Activated naive CD4-positive, alpha-beta T cell treated with anti-CD3 and anti-CD28 coated beads, Interleukin-2, amount 50 U/mL, for 16 hours (primary cell): ENCODE measurements at regions not wholly inside any gene's neighbourhood (a gene's known extent, or its start where the extent isn't known, plus 50 kb on each side); places are given as distances from the start of the nearest gene placed in this dataset.

Source experiments
- DNase-seq: peaks from one replicate; pipeline ENCODE4 v3.0.0-alpha.2; 2020

DNA sequence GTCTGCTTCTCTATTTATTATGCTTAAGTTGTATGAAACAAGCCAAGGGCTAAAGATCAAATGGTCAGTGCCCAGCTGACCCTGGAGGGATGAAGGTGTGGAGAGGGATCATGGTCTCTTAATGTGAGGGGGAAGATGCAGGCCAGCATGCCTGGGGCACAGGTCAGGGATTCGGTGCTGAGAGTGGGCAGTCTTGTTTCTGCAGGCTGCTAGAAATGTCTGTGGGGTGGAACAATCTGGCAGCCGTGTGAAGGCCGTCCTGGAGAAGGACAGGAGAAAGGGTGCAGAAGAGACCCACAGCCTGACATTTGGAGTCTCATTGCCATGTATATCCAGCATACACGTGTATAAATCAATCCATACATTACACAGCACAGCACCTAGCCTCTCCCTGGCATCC lies 258.3 kb upstream of the MOCS1 start:
- DNase-seq = no peak

DNA sequence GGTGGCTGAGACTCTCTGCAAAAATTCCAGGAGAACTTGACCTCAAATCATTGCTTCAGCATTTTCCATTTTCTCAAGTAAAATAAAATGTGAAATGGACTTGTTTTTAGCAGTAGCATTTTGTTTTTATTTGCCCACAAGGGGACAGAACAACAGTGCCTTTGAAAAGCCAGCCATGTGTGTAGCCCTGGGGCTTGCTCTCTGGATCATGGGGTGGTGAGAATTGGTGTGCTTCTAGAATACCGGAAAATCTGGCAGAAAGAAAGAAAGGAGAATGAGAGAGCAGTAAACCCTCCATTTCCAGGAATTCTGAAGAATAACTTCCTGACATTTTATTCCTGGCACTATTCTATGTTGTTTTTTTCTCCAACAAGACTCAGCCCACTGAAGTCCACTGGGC lies 254.7 kb upstream of the MOCS1 start:
- no peak for DNase-seq

DNA sequence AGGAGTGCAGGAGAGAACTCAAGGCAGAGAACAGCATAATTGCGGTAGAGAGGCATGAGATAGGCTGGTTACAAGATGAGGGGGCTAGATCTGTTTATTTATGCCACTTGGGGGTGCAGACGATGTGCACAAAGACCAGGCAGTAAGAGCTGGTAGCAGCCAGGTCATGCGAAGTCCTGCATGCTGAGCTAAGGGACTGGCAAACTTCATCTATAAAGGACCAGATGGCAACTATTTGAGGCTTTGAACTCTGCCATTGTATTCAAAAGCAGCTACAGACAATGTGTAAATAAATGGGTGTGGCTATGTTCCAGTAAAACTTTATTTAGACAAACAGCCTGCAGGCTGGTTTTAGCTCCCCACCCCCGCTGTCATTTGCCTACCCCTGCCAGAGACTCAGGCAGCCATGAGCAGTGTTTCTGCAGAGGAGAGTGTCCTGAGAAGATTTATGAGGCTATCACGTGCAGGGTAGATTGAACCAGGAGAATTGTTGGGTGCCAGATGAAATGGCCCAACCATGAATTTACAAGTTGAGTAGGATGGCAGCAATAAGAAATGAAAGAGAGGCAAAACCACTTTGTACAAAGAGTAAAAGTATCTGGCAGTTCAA lies 253.4 kb upstream of the MOCS1 start:
- no peak for DNase-seq

DNA sequence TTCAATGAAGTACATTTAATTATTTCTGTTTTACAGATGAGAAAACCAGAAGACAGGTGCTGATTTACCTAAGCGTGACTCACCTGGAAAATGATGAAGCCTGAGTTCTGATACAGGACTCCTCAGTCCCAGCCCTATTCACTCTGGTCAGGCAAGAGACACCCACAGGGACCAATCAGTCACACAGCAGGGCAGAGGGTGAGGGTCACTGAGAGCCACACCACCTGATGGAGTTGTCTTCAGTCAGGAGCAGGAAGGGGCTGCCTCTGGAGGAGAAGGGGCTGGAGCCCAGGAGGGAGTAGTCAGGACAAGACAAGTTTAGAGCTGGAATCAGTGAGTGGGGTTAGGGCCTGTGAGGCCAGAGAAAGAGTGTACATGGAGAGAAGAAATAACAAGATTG lies 251.2 kb upstream of the MOCS1 start:
- no peak for DNase-seq

DNA sequence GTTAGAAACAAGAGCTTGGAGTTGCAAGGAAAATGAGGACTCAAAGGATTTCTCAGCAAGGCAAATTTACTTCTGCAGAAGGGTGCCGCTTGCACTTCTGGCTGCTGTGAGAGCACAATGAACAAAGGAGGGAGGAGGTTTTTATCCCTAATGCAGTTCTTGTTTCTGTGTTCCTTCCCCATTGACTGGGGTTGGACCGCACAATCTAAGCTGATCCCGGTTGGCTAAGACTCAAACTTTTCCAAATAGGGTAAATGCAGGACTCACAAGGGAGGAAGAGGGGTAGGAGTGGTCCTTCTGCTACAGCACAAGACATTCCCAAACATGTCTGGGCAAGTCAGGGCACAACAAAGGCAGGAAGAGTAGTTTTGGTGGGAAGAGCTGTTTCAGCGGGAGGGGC lies 249.6 kb upstream of the MOCS1 start:
- no peak for DNase-seq

DNA sequence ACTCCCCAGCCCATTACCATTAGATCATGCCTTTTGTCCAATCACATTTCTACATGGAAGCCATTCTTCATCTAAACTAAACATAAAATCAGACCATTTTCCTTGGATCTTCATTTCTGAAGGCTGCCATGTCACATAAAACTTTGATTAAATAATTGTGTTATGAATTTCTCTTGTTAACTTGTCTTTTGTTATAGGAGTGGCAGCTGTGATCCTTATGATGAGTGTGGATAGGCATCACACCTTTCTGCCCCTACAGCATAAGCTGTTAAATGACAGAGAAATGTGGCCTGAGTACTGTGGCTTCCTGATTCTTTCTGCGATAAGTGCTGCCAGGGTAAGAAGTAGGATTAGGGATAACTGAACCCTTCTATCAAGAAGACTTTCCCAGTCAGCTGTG lies 247.1 kb upstream of the MOCS1 start:
- no peak for DNase-seq

DNA sequence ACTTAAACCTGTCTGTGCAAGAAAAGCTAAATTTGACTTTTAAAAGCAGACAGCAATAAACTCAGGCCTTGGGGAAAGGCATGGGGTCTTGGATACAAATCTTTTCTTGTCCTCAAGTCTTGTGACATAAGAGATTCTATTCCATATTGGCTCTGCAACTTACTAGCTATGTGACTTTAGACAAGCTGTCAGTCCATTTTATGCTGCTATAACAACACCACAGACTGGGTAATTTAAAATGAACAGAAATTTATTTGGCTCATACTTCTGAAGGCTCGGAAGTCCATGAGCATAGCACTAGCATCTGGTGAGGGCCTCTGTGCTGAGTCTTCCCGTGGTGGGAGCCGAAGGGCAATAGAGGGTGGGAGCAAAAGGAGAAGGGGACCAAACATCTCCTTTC lies 246.0 kb upstream of the MOCS1 start:
- DNase-seq = no peak

DNA sequence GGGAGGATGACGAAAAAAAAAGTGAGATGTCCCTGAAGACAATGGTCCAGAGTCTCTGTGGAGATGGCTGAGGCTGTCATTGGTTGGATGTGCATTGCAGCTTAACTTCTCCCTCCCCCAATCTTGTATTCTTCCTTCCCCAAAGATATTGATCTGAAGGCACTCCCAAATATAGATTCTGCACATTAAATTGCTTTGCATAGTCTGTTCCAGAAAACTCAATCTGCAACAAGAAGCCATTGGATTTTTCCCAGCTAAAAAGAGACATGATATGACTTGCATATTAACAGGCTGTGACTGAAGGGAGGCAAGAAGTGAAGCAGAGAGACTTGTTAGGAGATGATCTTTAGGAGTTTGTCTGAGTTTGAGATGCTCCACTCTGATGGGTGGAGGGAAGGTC lies 245.2 kb upstream of the MOCS1 start:
- no peak for DNase-seq

DNA sequence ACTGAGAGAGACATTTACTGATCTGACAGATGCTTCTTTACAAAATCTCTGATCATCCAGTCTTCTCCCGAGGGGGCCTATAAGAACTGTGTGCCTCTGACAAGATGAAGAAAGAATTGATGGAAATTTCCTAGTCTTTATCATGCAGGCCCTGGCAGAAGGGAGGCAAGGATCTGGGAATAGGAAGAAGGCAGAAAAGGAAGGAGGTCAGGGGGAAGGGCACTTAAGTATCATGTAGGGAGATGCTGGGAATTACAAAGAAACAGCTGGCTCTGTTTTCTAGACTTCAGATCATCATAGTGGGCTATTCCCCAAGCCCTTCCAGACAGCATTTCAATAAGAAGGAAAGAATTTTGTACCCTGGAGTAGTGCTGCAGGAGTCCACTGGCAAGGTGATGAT lies 243.3 kb upstream of the MOCS1 start:
- DNase-seq = no peak

DNA sequence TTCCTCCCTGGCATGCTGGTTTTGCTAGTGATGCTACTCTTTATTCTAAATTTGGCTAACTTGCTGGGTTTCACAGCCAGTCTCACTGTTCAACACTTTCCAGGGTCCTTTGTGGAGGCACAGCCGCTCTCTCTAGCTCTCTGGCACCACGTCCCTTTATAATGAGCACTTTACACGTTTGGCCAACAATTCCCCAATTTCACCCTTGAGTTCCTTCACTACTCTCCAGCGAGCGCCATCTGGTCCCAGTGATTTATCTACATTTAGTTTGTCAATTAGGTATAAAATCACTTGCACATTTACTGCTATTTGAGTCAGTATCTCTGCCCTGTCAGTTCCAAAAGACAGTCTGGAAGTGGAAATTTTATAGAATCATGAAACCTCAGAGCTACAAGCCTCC lies 241.9 kb upstream of the MOCS1 start:
- DNase-seq = no peak

DNA sequence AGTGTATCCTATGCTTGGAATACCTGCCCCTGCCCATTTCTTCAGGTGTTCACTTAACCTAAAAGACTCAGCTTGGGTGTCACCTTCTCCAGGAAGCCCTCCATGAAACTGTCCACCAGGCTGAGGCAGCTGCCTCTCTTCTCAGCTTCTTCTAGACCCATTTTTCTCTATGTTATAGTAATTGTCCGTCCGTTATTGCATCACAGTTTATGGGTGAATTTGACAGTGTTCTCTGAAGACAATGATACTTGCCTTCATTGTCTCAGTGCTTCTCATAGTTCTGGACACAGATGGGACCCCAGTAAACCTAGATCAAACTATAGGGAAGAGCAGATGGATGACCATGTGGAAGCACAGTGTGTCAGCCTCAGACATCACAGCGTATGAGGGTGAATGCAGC lies 238.0 kb upstream of the MOCS1 start:
- DNase-seq = no peak

DNA sequence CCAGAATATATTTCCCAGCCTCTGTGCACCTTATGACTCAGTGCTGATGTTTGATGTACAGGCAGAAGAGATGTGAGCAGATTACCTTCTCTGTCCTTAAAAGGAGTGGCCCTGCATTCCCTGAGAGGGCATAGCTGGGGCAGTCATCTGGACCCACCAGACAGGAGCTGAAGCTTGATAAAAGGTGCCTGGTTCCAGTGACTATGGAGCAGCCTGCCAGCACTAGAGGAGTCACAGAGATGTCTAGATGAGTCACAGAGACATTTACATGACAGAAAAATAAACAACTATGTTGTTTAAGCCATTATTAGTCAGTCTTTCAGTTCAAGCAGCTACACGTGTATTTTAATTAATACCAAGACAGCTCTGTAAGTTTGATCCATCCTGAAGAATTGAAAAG lies 237.1 kb upstream of the MOCS1 start:
- no peak for DNase-seq

DNA sequence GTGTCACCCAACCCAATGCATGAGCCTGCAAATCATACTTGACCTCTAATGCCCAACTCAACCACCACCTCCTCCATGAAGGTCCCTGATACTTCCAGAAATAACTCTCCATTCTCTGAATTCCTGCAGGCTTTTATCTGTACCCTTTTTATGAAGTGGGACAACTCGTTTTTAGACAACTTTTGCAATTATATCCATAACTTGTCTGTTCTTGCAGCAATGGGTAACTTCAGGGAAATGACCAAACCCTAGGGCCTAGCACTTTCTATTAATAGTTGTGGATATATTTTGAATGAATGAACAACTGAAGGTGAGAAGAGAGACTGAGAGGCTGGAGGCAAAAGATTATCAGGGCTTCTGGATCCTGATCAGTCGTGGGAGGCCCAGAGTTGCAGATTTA lies 236.6 kb upstream of the MOCS1 start:
- DNase-seq = no peak

DNA sequence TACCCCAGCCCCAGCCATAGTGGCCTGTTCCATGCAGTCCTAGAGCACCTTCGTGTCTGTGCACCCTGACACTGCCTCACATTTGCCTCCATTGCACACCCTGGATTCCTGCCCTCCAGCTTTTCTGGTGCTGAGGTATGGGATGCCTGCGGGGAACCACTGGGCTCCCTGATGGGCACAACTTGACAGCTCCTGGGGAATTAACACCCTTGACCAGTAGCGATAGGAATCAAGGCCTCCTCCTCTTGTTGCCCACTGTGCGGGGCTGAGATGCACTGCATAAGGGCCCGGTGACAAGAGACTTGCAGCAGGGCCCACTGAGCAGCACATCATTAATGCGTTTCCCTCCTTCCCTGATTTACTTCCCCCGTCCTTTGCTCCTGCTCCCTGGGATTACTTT lies 235.6 kb upstream of the MOCS1 start:
- no peak for DNase-seq

DNA sequence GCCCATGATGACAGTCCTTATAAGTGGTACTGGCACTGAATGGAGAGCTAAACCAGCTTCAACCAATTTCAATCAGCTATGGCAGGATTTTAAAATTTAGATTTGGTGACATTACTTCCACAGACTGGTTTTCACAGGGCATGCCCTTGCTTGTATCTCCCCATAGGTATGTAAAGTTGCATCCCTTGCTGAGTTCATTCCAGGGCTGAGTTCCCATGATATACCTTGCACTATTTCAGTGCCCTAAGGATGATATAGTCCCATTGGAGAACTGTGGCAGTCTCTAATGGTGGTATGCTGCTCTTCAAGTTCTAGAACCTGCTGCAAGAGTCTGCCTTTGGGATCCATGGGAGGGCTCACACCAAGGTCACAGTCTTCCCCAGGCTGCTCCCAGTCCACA lies 232.7 kb upstream of the MOCS1 start:
- DNase-seq = no peak

DNA sequence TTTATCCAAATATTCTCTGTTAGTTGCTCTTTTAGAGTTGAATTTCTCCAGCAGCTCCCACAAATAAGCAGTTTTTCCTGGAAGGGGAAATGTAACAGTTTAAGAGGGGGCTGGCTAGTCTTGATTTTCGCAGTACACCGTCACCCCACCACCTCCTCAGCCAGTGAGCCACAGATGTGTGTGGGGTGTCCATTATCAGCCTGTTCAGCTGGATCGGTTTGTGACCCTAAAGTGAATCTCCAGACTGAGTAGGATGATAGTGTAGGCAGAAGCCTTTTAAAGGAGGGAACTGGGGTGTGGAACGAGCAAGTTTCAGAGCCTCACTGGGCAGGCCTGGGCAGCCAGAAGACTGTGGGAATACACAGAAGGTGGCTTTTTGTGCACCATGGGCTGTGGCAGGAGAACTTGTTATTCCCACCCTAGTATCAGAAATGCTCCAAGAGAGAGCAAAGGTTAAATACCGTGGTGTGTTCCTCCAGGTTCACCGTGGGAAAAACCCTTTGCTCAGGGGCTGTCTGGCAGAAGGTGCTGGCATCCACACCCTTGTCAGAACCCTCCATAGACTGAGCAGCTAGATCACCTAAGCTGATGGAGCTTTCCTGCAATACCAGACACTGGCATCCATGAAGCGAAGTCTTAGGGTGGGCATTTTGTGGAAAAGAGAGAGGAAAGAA lies 230.9 kb upstream of the MOCS1 start:
- no peak for DNase-seq

DNA sequence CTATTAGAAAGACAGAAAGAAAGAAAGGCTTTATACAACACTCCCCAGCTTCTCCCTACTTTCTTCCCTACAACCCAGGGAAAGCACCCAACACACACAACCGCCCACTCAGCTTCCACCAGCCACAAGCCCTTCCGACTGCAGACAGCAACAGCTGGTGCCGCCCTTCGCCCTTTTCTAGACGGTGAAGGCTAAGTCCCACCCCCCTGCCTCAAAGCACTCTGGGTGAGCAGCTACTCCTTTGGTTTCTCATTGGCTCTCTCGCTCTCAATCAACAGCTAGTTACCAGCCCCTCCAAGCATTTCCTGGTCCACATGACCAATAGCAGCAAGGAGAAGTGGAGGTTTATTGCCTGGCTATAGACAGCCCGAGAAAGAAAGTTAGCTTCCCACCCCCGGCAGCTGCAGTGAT lies 230.1 kb upstream of the MOCS1 start:
- DNase-seq = no peak

DNA sequence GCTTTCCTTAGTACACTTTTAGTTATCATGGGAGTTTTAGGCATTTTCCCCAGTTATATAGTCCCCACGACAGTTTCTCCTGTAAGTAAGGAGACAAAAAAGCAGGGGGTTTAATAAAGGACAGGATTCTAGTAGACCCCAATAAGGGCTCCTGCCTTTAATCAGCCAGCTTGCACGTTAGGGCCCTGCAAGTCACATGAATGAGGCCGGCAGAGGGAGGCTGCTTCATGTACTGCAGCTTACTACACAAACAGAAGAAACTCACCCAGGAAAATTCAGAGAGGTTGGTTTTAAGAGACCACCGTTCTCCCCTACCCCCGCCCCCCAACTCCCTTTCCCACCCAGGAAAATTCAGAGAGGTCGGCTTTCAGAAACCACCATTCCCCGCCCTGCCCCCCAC lies 229.7 kb upstream of the MOCS1 start:
- no peak for DNase-seq

DNA sequence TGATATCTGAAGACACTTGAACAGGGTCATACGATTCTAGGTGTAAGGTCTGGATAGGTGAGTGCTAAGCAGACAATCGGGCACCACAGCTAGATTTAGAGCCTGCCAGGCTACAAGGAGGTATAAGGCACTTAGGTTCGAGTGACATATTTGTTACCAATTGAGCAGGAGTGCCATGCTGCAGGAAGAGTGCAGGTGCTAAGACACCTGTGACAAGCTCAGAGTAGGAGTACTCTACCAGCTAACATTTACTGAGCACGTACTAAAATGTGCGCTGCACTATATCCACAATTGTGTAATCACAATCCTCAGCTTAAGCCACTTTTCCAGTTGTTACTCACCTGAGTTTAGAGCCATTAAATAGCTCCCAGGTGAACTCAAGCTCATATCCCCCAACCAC lies 227.8 kb upstream of the MOCS1 start:
- DNase-seq = no peak

DNA sequence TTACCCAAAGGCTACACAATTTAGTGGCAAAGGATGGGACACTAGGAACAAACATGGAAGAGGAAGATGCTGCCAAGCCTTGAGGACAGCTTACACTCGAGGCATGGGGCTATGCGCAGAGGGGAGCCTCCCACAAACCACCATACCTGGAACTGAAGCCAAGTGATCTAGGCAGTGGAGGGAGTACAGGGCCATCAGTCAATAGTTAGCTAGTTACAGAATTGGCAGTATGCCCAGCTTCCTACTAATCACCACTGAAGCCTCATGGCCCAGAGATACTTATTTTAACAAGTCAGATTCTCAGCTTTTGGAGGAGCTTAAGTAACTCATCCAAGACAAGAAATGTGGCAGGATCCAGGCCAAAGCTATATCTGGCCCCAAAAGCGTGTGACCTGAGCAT lies 226.6 kb upstream of the MOCS1 start:
- no peak for DNase-seq

DNA sequence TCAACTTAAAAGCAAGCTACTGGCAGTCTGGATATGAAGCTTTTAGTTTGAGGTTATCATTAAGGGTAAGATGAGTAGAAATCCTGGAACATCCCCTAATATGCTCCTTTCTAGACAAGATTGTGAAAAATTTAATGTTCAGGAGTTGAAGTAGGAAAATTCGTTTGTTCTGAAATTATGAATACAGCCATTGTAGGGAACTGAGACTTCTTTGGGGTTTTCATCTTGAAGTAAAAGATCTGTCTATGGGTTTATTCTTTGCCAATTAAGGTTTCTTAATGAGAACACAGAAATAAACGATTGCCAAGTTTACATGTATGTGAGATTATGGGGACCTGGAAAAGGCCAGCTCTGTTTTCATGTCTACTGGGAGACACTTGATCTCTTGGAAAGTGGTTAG lies 225.6 kb upstream of the MOCS1 start:
- DNase-seq = no peak

DNA sequence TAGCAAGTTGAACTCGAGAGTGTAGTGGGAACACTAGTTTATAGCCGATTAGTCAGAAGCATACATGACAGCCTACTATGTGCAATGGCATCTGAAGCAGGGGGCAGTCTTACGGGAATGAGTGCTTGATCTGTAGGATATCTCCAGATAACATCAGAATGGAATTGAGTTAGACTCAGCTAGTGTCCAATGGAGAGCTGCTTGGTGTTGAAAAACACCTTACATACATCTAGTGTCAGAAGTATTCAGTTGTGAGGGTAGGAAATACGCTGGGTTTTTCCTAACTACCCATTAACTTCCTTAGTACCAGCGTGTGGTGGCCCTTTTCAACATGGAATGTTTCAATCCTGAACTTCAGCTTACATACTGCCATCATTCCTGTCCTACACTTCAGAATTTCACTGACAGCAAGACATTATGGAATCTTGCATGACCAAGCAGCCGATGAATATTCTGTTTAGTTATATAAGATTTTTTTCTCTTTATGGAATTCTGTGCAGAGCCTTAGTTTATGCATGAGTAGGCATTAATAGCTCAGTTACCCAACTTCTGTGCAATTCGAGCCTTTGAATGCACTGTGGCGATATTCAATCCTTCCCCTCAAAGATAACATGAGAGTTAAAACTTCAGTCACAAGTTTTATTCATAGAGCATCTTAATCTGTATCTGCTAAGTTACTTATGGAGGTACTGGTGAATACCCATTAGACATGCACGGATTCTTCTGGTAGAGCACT lies 218.6 kb upstream of the MOCS1 start:
- no peak for DNase-seq

DNA sequence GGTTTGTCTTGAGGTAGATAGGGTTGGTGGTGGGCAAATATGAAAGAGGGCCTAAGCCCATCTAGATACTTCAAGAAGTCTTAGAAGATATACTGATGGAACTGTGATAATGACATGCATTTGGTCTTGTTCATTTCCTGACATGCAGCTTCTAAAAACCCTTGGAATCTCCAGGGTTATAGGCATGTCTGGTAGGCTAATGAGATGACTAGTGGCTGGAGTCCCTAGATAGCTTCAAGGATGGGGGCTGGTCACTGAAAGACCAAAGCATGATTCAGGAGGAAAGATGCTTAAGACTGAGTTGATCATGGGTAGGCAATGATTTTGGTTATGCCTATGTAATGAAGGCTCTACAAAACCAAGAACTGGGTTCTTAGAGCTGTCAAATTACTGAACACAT lies 217.9 kb upstream of the MOCS1 start:
- DNase-seq = no peak

DNA sequence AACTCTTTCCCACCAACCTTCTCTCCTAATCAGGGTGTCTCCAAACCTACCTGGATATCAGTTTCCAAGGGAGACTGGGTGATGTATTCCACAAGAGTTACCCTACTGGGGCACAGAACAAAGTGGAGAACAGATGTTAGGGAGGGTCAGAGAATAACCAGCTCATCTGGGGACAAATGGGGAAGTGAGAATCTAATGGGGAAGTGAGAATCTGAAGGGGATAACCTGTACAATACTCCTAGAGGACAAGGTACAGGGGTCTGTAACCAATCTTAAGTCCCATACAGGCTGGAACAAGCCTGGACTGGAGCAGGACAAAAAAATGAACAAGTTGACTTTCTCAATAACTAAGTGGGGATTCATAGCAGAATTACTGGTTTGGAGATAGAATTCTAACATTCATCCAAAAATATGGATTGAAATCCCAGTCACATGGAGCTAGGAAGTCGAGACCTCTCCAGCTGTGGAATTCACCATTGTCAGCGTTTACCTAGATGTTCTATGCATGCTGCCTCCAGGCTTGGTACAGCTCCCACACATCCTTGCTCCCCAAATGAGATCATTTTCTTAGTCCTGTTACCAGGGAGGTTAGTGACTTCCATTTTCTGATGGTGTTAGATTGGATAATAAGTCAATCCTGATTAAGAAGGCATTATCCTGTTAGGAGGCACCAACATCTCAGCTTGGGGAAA lies 214.8 kb upstream of the MOCS1 start:
- DNase-seq = no peak
